ENCODE measurements at regions not wholly inside any gene's neighbourhood (a gene's known extent, or its start where the extent isn't known, plus 50 kb on each side); places are given as distances from the start of the nearest gene placed in this dataset.

DNA sequence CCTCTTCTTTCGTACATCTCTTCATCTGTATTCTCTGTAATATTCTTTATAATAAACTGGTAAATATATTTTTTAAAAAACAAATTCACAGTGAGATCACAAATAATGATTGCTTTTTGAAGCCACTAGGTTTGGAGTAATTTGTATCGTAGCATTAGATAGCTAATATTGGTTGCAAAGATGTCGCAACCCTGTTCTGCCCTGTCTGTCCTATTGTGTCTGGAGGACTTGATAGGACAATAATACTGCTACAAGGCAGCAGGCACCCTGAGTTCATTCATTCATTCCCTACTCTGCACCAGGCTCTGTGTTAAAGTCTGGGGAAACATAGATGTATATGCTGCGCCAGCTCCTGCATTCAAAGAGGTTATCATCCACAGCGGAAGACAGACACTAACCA lies 206.7 kb upstream of the KLF4 start:
- Histone ChIP-seq H3K4me3 (ENCODE audit: control extremely low read depth in 1 of 5, extremely low read depth in 1 of 5, insufficient read depth in 1 of 5, low read depth in 2 of 5, low read length in 4 of 5) (no peak overlapping the region), H3K27ac (ENCODE audit: low read length in 2 of 2) (no peak overlapping the region), H3K4me1 (ENCODE audit: control insufficient read depth in 2 of 2, insufficient read depth in 2 of 2, low read length in 2 of 2) (no peaks in the 10 kb centered on the region), H4K20me1 (ENCODE audit: control insufficient read depth, insufficient read depth, low read length, poor library complexity, severe bottlenecking) (no peaks in the 10 kb centered on the region), H3K9me3 (ENCODE audit: control extremely low read depth in 1 of 3, control insufficient read depth in 2 of 3, insufficient read depth in 1 of 3, low read length in 2 of 3) (no peaks in the 10 kb centered on the region), H2AFZ (ENCODE audit: insufficient read depth, low read depth, low read length, poor library complexity, severe bottlenecking) (no peak overlapping the region), H3K36me3 (replicated peaks in 1 of 2; ENCODE audit: control extremely low read depth in 1 of 2, control insufficient read depth in 1 of 2, extremely low read depth in 1 of 2, insufficient read depth in 2 of 2, low read length in 1 of 2) (no peaks in the 10 kb centered on the region), H3K79me2 (ENCODE audit: control insufficient read depth, insufficient read depth, low read length) (no peaks in the 10 kb centered on the region), H3K27me3 (replicated peaks in 1 of 4; ENCODE audit: control extremely low read depth in 1 of 4, control insufficient read depth in 3 of 4, insufficient read depth in 4 of 4, low read length in 3 of 4) (no peaks in the 10 kb centered on the region), H3K9ac (ENCODE audit: low read length) (no peak overlapping the region), H3K4me2 (replicated peaks; ENCODE audit: low read depth, low read length, poor library complexity, severe bottlenecking) (no peak overlapping the region)
- no peak for DNase-seq
- ChIA-PET POLR2A (no interaction called here), CTCF (no interaction called here)
- Mint-ChIP-seq H3K4me1 (peaks cover 3% of the 10 kb centered on the region), H3K9me3 (ENCODE audit: insufficient read depth) (no peaks in the 10 kb centered on the region), H3K27me3 (no peaks in the 10 kb centered on the region), H3K27ac (no peak overlapping the region), H3K4me3 (no peak overlapping the region)
- intact Hi-C loops (cut with micrococcal nuclease): no loop called here
- TF ChIP-seq EZH2 (IDR thresholded peaks at IDR 0.05; ENCODE audit: borderline replicate concordance, insufficient read depth, low read depth, low read length, poor library complexity, severe bottlenecking) (no peak), CTCF (IDR thresholded peaks at IDR 0.05) (no peak)
- 100% methylated on average over 2 of the region's 5 CpGs for WGBS (ENCODE audit: insufficient coverage)
- ATAC-seq (ENCODE audit: low read depth): no peak

DNA sequence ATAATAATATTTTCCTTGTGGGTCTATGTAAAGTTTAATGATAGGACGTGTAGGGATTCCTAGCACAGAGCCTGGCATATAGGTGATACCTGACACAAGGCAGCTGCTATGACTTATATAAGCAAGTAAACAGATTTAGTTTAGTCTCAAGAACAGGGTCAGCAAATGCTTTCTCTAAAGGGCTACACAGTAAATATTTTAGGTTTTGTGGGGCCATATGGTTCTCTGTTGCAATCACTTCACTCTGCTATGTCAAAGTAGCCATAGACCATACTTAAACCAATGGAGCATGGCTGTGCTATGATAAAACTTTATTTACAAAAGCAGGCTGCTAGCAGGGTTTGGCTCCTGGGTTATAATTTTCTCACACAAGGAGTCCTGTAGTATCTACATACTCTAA lies 204.8 kb upstream of the KLF4 start:
- H3K27me3 ChIP-seq (replicated peaks in 1 of 4; ENCODE audit: control extremely low read depth in 1 of 4, control insufficient read depth in 3 of 4, insufficient read depth in 4 of 4, low read length in 3 of 4): no peaks in the 10 kb centered on the region
- DNase-seq: no peak
- Mint-ChIP-seq H3K27me3 (peaks cover 5% of the 10 kb centered on the region), H3K27ac (no peak overlapping the region), H3K4me3 (no peak overlapping the region), H3K9me3 (ENCODE audit: insufficient read depth) (no peaks in the 10 kb centered on the region), H3K4me1 (peaks cover 3% of the 10 kb centered on the region)
- CTCF ChIA-PET: no interaction called here
- TF ChIP-seq EZH2 (IDR thresholded peaks at IDR 0.05; ENCODE audit: borderline replicate concordance, insufficient read depth, low read depth, low read length, poor library complexity, severe bottlenecking) (no peak), CTCF (IDR thresholded peaks at IDR 0.05) (no peak)
- ATAC-seq (ENCODE audit: low read depth): no peak
- no CpG with 5 or more reads among the region's 1 CpG for WGBS (ENCODE audit: insufficient coverage)
- intact Hi-C loops (cut with micrococcal nuclease): no loop called here
- no peaks in the 10 kb centered on the region for H3K36me3 ChIP-seq (replicated peaks in 1 of 2; ENCODE audit: control extremely low read depth in 1 of 2, control insufficient read depth in 1 of 2, extremely low read depth in 1 of 2, insufficient read depth in 2 of 2, low read length in 1 of 2)
- no peaks in the 10 kb centered on the region for H3K9me3 ChIP-seq (ENCODE audit: control extremely low read depth in 1 of 3, control insufficient read depth in 2 of 3, insufficient read depth in 1 of 3, low read length in 2 of 3)
- H3K9ac ChIP-seq (ENCODE audit: low read length): no peak overlapping the region
- no peak overlapping the region for H2AFZ ChIP-seq (ENCODE audit: insufficient read depth, low read depth, low read length, poor library complexity, severe bottlenecking)
- H4K20me1 ChIP-seq (ENCODE audit: control insufficient read depth, insufficient read depth, low read length, poor library complexity, severe bottlenecking): no peaks in the 10 kb centered on the region
- no peak overlapping the region for H3K4me3 ChIP-seq (ENCODE audit: control extremely low read depth in 1 of 5, extremely low read depth in 1 of 5, insufficient read depth in 1 of 5, low read depth in 2 of 5, low read length in 4 of 5)
- POLR2A ChIA-PET: no interaction called here
- H3K4me2 ChIP-seq (replicated peaks; ENCODE audit: low read depth, low read length, poor library complexity, severe bottlenecking): no peak overlapping the region
- no peaks in the 10 kb centered on the region for H3K79me2 ChIP-seq (ENCODE audit: control insufficient read depth, insufficient read depth, low read length)
- no peak overlapping the region for H3K27ac ChIP-seq (ENCODE audit: low read length in 2 of 2)
- no peaks in the 10 kb centered on the region for H3K4me1 ChIP-seq (ENCODE audit: control insufficient read depth in 2 of 2, insufficient read depth in 2 of 2, low read length in 2 of 2)

Measured in B cell (primary cell).